Spleen (tissue), 7 donors: ENCODE measurements at regions not wholly inside any gene's neighbourhood (a gene's known extent, or its start where the extent isn't known, plus 50 kb on each side); places are given as distances from the start of the nearest gene placed in this dataset.

Experiments
- POLR2A ChIP-seq, 3 donors: fragments of 450-650 bp; IDR thresholded peaks; one replicate each; pipeline ENCODE4 v1.5.1; 2017; ENCODE audit warnings: antibody characterized with exemption in 3 of 3, mild to moderate bottlenecking in 1 of 3
- TF ChIP-seq, protein P1 (sequence below), 11 experiments: fragments of 200-600 bp in 7 of 11; fragments of 450-650 bp in 4 of 11; sonication (generic) in 4 of 11; IDR thresholded peaks in 8 of 11; conservative IDR thresholded peaks in 3 of 11; 1 replicate in 7 of 11; 2 replicates in 4 of 11; pipeline versions ENCODE4 v1.4.0 to v1.8.0; 2016 to 2021; ENCODE audit warnings: antibody characterized with exemption in 11 of 11, inconsistent platforms in 4 of 11, mild to moderate bottlenecking in 1 of 11
- donor health status: DM: no; HTN: no; CAD: no; lungs with moderate emphysema.
- donor health status: DM: no; HTN: no; CAD: no.
- donor health status: DM: no; HTN: no; CAD: no.

DNA sequence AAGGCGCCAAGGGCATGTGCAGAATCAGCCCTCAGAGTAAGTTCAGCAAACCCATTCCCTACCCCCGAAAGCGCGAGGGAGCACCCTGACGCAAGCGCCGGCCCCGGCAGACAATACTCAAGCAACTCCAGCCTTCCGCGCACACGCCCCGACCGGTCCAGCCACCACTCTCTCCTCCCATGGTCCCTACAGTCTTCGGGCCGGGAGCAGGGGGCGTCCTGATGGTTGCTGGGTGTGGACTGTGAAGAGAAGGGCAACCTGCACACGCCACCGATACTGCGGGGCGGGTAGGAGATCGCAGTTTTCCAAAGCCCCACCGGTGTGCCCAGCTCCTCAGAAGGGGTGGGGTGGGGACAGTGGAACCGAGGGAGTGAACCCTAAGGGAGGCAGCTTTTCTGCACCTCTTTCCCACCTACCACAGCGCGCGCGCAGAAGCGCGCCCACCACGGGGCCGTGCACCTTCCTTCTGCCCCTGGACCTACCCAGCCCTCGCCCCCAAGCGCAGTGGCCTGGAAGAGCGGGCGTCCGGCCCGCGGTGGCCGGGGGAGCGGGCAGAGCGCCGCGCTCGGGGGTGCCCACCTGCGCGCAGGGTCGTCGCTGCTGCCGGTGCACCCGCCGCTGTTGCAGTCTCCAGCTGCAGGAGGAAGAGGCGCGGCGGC is 650.2 kb upstream of the DIPK2B start:
- TF ChIP-seq, protein P1, sequence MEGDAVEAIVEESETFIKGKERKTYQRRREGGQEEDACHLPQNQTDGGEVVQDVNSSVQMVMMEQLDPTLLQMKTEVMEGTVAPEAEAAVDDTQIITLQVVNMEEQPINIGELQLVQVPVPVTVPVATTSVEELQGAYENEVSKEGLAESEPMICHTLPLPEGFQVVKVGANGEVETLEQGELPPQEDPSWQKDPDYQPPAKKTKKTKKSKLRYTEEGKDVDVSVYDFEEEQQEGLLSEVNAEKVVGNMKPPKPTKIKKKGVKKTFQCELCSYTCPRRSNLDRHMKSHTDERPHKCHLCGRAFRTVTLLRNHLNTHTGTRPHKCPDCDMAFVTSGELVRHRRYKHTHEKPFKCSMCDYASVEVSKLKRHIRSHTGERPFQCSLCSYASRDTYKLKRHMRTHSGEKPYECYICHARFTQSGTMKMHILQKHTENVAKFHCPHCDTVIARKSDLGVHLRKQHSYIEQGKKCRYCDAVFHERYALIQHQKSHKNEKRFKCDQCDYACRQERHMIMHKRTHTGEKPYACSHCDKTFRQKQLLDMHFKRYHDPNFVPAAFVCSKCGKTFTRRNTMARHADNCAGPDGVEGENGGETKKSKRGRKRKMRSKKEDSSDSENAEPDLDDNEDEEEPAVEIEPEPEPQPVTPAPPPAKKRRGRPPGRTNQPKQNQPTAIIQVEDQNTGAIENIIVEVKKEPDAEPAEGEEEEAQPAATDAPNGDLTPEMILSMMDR (IDR thresholded peaks at IDR 0.05 in 8 of 11, conservative IDR thresholded peaks at IDR 0.05 in 3 of 11): no peak
- TF ChIP-seq POLR2A (IDR thresholded peaks at IDR 0.05): no peak
